ENCODE measurements at regions not wholly inside any gene's neighbourhood (a gene's known extent, or its start where the extent isn't known, plus 50 kb on each side); places are given as distances from the start of the nearest gene placed in this dataset.

DNA sequence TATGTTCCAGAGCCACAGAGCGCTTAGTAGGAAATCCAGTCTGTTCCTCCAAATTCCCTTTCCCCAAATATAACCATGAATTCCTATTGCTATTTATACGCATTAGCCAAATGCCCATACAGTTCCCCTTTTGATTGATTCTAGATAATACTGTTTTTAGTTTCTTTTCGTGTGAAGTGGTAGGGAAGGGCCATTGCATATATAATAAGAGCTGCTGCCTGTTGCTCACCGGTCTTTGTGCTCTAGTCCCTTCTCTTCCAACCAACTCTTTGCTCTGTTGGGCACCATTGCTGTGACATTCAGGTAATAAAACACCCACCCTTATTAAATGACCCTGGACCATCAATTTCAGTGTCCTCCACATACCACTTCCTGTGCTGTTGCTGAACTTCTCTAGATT is 379.9 kb upstream of the KCNMB2 start:
- TF ChIP-seq ONECUT2 (CRISPR knock-in tag; IDR thresholded peaks at IDR 0.05) (no peak), KDM2A (CRISPR knock-in tag; IDR thresholded peaks at IDR 0.05; ENCODE audit: borderline replicate concordance, low read depth) (no peak)
- TF ChIP-seq, protein P1, sequence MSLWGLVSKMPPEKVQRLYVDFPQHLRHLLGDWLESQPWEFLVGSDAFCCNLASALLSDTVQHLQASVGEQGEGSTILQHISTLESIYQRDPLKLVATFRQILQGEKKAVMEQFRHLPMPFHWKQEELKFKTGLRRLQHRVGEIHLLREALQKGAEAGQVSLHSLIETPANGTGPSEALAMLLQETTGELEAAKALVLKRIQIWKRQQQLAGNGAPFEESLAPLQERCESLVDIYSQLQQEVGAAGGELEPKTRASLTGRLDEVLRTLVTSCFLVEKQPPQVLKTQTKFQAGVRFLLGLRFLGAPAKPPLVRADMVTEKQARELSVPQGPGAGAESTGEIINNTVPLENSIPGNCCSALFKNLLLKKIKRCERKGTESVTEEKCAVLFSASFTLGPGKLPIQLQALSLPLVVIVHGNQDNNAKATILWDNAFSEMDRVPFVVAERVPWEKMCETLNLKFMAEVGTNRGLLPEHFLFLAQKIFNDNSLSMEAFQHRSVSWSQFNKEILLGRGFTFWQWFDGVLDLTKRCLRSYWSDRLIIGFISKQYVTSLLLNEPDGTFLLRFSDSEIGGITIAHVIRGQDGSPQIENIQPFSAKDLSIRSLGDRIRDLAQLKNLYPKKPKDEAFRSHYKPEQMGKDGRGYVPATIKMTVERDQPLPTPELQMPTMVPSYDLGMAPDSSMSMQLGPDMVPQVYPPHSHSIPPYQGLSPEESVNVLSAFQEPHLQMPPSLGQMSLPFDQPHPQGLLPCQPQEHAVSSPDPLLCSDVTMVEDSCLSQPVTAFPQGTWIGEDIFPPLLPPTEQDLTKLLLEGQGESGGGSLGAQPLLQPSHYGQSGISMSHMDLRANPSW (CRISPR knock-in tag; IDR thresholded peaks at IDR 0.05; ENCODE audit: borderline replicate concordance) = no peak
- TF ChIP-seq, protein P2, sequence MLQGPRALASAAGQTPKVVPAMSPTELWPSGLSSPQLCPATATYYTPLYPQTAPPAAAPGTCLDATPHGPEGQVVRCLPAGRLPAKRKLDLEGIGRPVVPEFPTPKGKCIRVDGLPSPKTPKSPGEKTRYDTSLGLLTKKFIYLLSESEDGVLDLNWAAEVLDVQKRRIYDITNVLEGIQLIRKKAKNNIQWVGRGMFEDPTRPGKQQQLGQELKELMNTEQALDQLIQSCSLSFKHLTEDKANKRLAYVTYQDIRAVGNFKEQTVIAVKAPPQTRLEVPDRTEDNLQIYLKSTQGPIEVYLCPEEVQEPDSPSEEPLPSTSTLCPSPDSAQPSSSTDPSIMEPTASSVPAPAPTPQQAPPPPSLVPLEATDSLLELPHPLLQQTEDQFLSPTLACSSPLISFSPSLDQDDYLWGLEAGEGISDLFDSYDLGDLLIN (CRISPR knock-in tag; IDR thresholded peaks at IDR 0.05; ENCODE audit: borderline replicate concordance) = no peak
- TF ChIP-seq, protein P3, sequence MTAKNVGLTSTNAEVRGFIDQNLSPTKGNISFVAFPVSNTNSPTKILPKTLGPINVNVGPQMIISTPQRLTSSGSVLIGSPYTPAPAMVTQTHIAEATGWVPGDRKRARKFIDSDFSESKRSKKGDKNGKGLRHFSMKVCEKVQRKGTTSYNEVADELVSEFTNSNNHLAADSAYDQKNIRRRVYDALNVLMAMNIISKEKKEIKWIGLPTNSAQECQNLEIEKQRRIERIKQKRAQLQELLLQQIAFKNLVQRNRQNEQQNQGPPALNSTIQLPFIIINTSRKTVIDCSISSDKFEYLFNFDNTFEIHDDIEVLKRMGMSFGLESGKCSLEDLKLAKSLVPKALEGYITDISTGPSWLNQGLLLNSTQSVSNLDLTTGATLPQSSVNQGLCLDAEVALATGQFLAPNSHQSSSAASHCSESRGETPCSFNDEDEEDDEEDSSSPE (CRISPR knock-in tag; IDR thresholded peaks at IDR 0.05) = no peak
- FAIRE-seq = no peak
- in situ Hi-C loops (cut with HindIII; ENCODE audit: extremely low pct_ligation_motif_present, low pct_unique_long_range_greater_than_20kb) (no loop called here), intact Hi-C loops (cut with micrococcal nuclease; ENCODE audit: unreplicated experiment) (no loop called here)
- Histone ChIP-seq H3K79me2 (ENCODE audit: insufficient read depth, low read length) (no peaks in the 10 kb centered on the region), H3K9me3 (ENCODE audit: low read length) (no peaks in the 10 kb centered on the region), H3K9ac (ENCODE audit: insufficient read depth, low read depth, low read length) (no peak overlapping the region), H3K4me3 (replicated peaks in 1 of 3; ENCODE audit: insufficient read depth in 1 of 3, low read depth in 2 of 3, low read length in 3 of 3) (no peak overlapping the region), H2AFZ (ENCODE audit: low read length) (no peak overlapping the region), H4K20me1 (ENCODE audit: insufficient read depth, low read length) (no peaks in the 10 kb centered on the region), H3K4me2 (ENCODE audit: low read depth, low read length) (no peak overlapping the region), H3K4me1 (ENCODE audit: insufficient read depth, low read length) (no peaks in the 10 kb centered on the region), H3K27ac (ENCODE audit: extremely low read length, insufficient read depth, low read length) (no peak overlapping the region), H3K27me3 (ENCODE audit: control insufficient read depth in 1 of 2, insufficient read depth in 2 of 2, low read length in 2 of 2) (no peaks in the 10 kb centered on the region), H3K36me3 (replicated peaks in 1 of 2; ENCODE audit: control insufficient read depth in 1 of 2, insufficient read depth in 2 of 2, low read length in 2 of 2) (no peaks in the 10 kb centered on the region)
- no TSS peak for BruUV-seq (replicated peaks)
- WGBS (ENCODE audit: low lambda C conversion rate) = 32% methylated on average over 4 of the region's 4 CpGs
- ChIA-PET POLR2A (no interaction called here), CTCF (ENCODE audit: low intra/inter-chr PET ratio, low total read pairs) (no interaction called here)
- no peak for ATAC-seq
- no peak for DNase-seq (ENCODE audit: low spot score)
